HUDEP-2 (cell line): ENCODE measurements at regions not wholly inside any gene's neighbourhood (a gene's known extent, or its start where the extent isn't known, plus 50 kb on each side); places are given as distances from the start of the nearest gene placed in this dataset.
"Not testable (repeated sequence)": the region's sequence is repeated elsewhere in the genome, so short reads cannot be mapped to it uniquely, and the experiment has no call there.

Experiments used
- DNase-seq, 76 experiments: peaks; one replicate each; lab custom pipeline; 2025; ENCODE audit not compliant: unreplicated experiment in 76 of 76; lab: John Stamatoyannopoulos, UW

GRCh38 chr6:167467793-167468431, 143.0 kb downstream of the TTLL2 start:
- DNase-seq, result no peak

- no peak for DNase-seq
These were observed 144.2 kb downstream of the TTLL2 start for GRCh38 chr6:167469101-167469500.

GRCh38 chr6:167469672-167470071, 144.8 kb downstream of the TTLL2 start:
- DNase-seq, result no peak

GRCh38 chr6:167470101-167470835, 145.4 kb downstream of the TTLL2 start:
- DNase-seq, result no peak

GRCh38 chr6:167470836-167471547, 146.1 kb downstream of the TTLL2 start:
- no peak for DNase-seq

GRCh38 chr6:167471548-167471930, 146.7 kb downstream of the TTLL2 start:
- DNase-seq, result no peak

GRCh38 chr6:167472148-167472547, 147.3 kb downstream of the TTLL2 start:
- no peak for DNase-seq

- no peak for DNase-seq
These were observed 148.0 kb downstream of the TTLL2 start for GRCh38 chr6:167472880-167473279.

- DNase-seq, result no peak
These were observed 149.3 kb downstream of the TTLL2 start for GRCh38 chr6:167474171-167474570.

- no peak for DNase-seq
These were observed 149.8 kb downstream of the TTLL2 start for GRCh38 chr6:167474725-167475124.

- DNase-seq, result no peak
These were observed 151.1 kb downstream of the TTLL2 start for GRCh38 chr6:167475947-167476346.

GRCh38 chr6:167476844-167477595, 152.1 kb downstream of the TTLL2 start:
- DNase-seq, result no peak

GRCh38 chr6:167477688-167478087, 152.8 kb downstream of the TTLL2 start:
- no peak for DNase-seq

GRCh38 chr6:167479301-167479700, 154.4 kb downstream of the TTLL2 start:
- DNase-seq, result no peak

GRCh38 chr6:167479901-167480648, 155.2 kb downstream of the TTLL2 start:
- DNase-seq, result no peak

- DNase-seq, result no peak
These were observed 156.5 kb downstream of the TTLL2 start for GRCh38 chr6:167481307-167481926.

- not testable (repeated sequence) for DNase-seq
These were observed 157.9 kb downstream of the TTLL2 start for GRCh38 chr6:167482801-167483200.

GRCh38 chr6:167485186-167485978, 160.5 kb downstream of the TTLL2 start:
- DNase-seq, result no peak
